Lower leg skin (tissue), 3 donors: ENCODE measurements at regions not wholly inside any gene's neighbourhood (a gene's known extent, or its start where the extent isn't known, plus 50 kb on each side); places are given as distances from the start of the nearest gene placed in this dataset.

Source experiments
- POLR2A ChIP-seq, 2 donors: fragments of 450-650 bp; IDR thresholded peaks; one replicate each; pipeline ENCODE4 v1.6.1; 2016 to 2017; ENCODE audit warnings: antibody characterized with exemption in 2 of 2, mild to moderate bottlenecking in 1 of 2, moderate library complexity in 1 of 2
- TF ChIP-seq, protein P1 (sequence below), 3 donors: fragments of 450-650 bp; IDR thresholded peaks; one replicate each; pipeline ENCODE4 v1.5.1; 2016; ENCODE audit warnings: antibody characterized with exemption in 3 of 3, mild to moderate bottlenecking in 3 of 3, moderate library complexity in 2 of 3

GRCh38 chr10:57823398-57823797 lies 444.3 kb downstream of the IPMK start:
- TF ChIP-seq, protein P1, sequence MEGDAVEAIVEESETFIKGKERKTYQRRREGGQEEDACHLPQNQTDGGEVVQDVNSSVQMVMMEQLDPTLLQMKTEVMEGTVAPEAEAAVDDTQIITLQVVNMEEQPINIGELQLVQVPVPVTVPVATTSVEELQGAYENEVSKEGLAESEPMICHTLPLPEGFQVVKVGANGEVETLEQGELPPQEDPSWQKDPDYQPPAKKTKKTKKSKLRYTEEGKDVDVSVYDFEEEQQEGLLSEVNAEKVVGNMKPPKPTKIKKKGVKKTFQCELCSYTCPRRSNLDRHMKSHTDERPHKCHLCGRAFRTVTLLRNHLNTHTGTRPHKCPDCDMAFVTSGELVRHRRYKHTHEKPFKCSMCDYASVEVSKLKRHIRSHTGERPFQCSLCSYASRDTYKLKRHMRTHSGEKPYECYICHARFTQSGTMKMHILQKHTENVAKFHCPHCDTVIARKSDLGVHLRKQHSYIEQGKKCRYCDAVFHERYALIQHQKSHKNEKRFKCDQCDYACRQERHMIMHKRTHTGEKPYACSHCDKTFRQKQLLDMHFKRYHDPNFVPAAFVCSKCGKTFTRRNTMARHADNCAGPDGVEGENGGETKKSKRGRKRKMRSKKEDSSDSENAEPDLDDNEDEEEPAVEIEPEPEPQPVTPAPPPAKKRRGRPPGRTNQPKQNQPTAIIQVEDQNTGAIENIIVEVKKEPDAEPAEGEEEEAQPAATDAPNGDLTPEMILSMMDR (IDR thresholded peaks at IDR 0.05) = no peak
- TF ChIP-seq POLR2A (IDR thresholded peaks at IDR 0.05) = no peak
